Upper lobe of left lung (tissue), 6 donors: ENCODE measurements at regions not wholly inside any gene's neighbourhood (a gene's known extent, or its start where the extent isn't known, plus 50 kb on each side); places are given as distances from the start of the nearest gene placed in this dataset.

Experiments
- ATAC-seq, 2 donors: fragments of 200-7000 bp; cut with Tn5 transposase; one replicate each; pipeline ENCODE4 v1.9.1; 2022; ENCODE audit warnings: mild to moderate bottlenecking in 2 of 2, moderate library complexity in 2 of 2; ENCODE audit not compliant: low FRiP score in 2 of 2
- DNase-seq, 2 donors: peaks; one replicate each; pipeline ENCODE4 v3.0.0-alpha.2; 2019 to 2020
- H3K27ac ChIP-seq, 4 donors: fragments of 200-600 bp; sonication (generic); one replicate each; pipeline ENCODE4 v1.5.1; 2016 to 2019
- H3K27me3 ChIP-seq, 4 donors: fragments of 200-600 bp; sonication (generic); one replicate each; pipeline ENCODE4 v1.5.1; 2017 to 2019
- H3K36me3 ChIP-seq, 4 donors: fragments of 200-600 bp; sonication (generic); one replicate each; pipeline ENCODE4 v1.5.1; 2016 to 2019
- H3K4me1 ChIP-seq, 4 donors: fragments of 200-600 bp; sonication (generic); one replicate each; pipeline ENCODE4 v1.5.1; 2018 to 2019
- H3K4me3 ChIP-seq, 4 donors: fragments of 200-600 bp; sonication (generic); one replicate each; pipeline ENCODE4 v1.5.1; 2017 to 2019; ENCODE audit warnings: mild to moderate bottlenecking in 2 of 4, moderate library complexity in 1 of 4
- H3K9me3 ChIP-seq, 4 donors: fragments of 200-600 bp; sonication (generic); one replicate each; pipeline ENCODE4 v1.5.1; 2018 to 2019
- EP300 ChIP-seq, 4 donors: sonication (generic); formaldehyde crosslinking; IDR thresholded peaks; one replicate each; pipeline ENCODE4 v1.5.1; 2017; ENCODE audit warnings: antibody characterized with exemption in 4 of 4, control low read depth in 2 of 4
- POLR2A ChIP-seq, 4 donors: fragments of 450-650 bp; IDR thresholded peaks; one replicate each; pipeline ENCODE4 v1.5.1; 2016 to 2017; ENCODE audit warnings: antibody characterized with exemption in 4 of 4, mild to moderate bottlenecking in 2 of 4
- POLR2AphosphoS5 ChIP-seq, 2 donors: sonication (generic); formaldehyde crosslinking; IDR thresholded peaks; one replicate each; pipeline ENCODE4 v1.5.1; 2017; ENCODE audit warnings: antibody characterized with exemption in 2 of 2
- WGBS, 2 donors: methylation state at CpG; one replicate each; pipeline ENCODE4 v1.1.5; 2017 to 2018; 5-methylcytosine and 5-hydroxymethylcytosine counted together
- TF ChIP-seq, protein P1 (sequence below), 6 experiments: fragments of 450-650 bp in 4 of 6; fragments of 200-600 bp in 2 of 6; sonication (generic) in 2 of 6; IDR thresholded peaks; one replicate each; pipeline ENCODE4 v1.5.1; 2016 to 2019; ENCODE audit warnings: antibody characterized with exemption in 6 of 6
- donor health status: DM: no; HTN: no; CAD: no; lungs with moderate emphysema.
- donor health status: DM: no; HTN: yes; CAD: no; lungs with severe emphysema.

- H3K27me3 ChIP-seq: no peaks in the 10 kb centered on the region
- H3K36me3 ChIP-seq: no peaks in the 10 kb centered on the region
- ATAC-seq (no peak), DNase-seq (no peak)
- H3K4me3 ChIP-seq: no peak overlapping the region
- 78 to 82% methylated on average over 6 of the region's 6 CpGs for WGBS, 2 donors
- no peak overlapping the region for H3K27ac ChIP-seq
- peaks cover 0 to 3% (median 0%) of the 10 kb centered on the region in 4 donors for H3K4me1 ChIP-seq
- no peak for TF ChIP-seq POLR2A (IDR thresholded peaks at IDR 0.05)
- no peak for TF ChIP-seq EP300 (IDR thresholded peaks at IDR 0.05)
- TF ChIP-seq, protein P1, sequence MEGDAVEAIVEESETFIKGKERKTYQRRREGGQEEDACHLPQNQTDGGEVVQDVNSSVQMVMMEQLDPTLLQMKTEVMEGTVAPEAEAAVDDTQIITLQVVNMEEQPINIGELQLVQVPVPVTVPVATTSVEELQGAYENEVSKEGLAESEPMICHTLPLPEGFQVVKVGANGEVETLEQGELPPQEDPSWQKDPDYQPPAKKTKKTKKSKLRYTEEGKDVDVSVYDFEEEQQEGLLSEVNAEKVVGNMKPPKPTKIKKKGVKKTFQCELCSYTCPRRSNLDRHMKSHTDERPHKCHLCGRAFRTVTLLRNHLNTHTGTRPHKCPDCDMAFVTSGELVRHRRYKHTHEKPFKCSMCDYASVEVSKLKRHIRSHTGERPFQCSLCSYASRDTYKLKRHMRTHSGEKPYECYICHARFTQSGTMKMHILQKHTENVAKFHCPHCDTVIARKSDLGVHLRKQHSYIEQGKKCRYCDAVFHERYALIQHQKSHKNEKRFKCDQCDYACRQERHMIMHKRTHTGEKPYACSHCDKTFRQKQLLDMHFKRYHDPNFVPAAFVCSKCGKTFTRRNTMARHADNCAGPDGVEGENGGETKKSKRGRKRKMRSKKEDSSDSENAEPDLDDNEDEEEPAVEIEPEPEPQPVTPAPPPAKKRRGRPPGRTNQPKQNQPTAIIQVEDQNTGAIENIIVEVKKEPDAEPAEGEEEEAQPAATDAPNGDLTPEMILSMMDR (IDR thresholded peaks at IDR 0.05): no peak
- TF ChIP-seq POLR2AphosphoS5 (IDR thresholded peaks at IDR 0.05): no peak
- no peaks in the 10 kb centered on the region for H3K9me3 ChIP-seq
Measured at GRCh38 chr1:234737967-234738314, 128.0 kb upstream of the IRF2BP2 start.

DNA sequence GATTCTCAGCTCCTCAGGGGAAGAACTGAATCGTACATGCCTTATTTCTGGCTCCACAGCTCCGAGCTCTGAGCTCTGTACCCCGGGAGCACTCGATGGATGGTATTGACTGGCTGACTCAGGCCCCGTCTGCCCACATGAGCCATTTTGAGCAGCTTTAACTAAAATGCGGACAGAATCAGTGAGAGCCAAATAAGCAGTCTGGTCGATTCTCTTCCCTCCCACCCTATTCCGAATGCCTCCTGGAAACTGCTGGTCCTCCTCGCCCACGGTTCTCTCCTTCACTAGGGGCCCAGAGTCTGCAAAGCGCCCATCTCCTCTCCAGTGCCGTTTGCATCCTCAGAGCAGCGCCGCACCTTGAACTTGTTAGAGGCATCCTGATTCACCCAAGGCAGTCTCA is 125.9 kb upstream of the IRF2BP2 start:
- Histone ChIP-seq H3K27me3 (no peaks in the 10 kb centered on the region), H3K4me3 (no peak overlapping the region), H3K4me1 (peaks cover 5 to 16% (median 9%) of the 10 kb centered on the region in 4 donors), H3K27ac (no peak overlapping the region), H3K9me3 (no peaks in the 10 kb centered on the region), H3K36me3 (no peaks in the 10 kb centered on the region)
- DNase-seq (no peak), ATAC-seq (no peak)
- 92% methylated on average over 14 of the region's 14 CpGs for WGBS, 2 donors
- no peak for TF ChIP-seq POLR2AphosphoS5 (IDR thresholded peaks at IDR 0.05)
- TF ChIP-seq POLR2A (IDR thresholded peaks at IDR 0.05): no peak
- no peak for TF ChIP-seq EP300 (IDR thresholded peaks at IDR 0.05)
- TF ChIP-seq, protein P1 (IDR thresholded peaks at IDR 0.05): no peak

- Histone ChIP-seq H3K4me1 (peaks cover 8 to 18% (median 12%) of the 10 kb centered on the region in 4 donors), H3K36me3 (no peaks in the 10 kb centered on the region), H3K9me3 (no peaks in the 10 kb centered on the region), H3K27ac (no peak overlapping the region), H3K4me3 (no peak overlapping the region), H3K27me3 (no peaks in the 10 kb centered on the region)
- ATAC-seq (peak in 1 of 2 donors; percentile 16), DNase-seq (no peak)
- no peak for TF ChIP-seq EP300 (IDR thresholded peaks at IDR 0.05)
- no peak for TF ChIP-seq POLR2AphosphoS5 (IDR thresholded peaks at IDR 0.05)
- TF ChIP-seq, protein P1 (IDR thresholded peaks at IDR 0.05): no peak
- no peak for TF ChIP-seq POLR2A (IDR thresholded peaks at IDR 0.05)
- 90 to 92% methylated on average over 14 of the region's 14 CpGs for WGBS, 2 donors
Measured at GRCh38 chr1:234735476-234735875, 125.5 kb upstream of the IRF2BP2 start.

GRCh38 chr1:234734869-234735268 is 124.9 kb upstream of the IRF2BP2 start:
- Histone ChIP-seq H3K27ac (no peak overlapping the region), H3K36me3 (no peaks in the 10 kb centered on the region), H3K9me3 (no peaks in the 10 kb centered on the region), H3K4me1 (peaks cover 8 to 18% (median 13%) of the 10 kb centered on the region in 4 donors), H3K4me3 (no peak overlapping the region), H3K27me3 (no peaks in the 10 kb centered on the region)
- TF ChIP-seq, protein P1 (IDR thresholded peaks at IDR 0.05): no peak
- TF ChIP-seq POLR2A (IDR thresholded peaks at IDR 0.05): no peak
- TF ChIP-seq EP300 (IDR thresholded peaks at IDR 0.05): no peak
- no peak for ATAC-seq
- no peak for DNase-seq
- WGBS, 2 donors: 75 to 81% methylated on average over 9 of the region's 9 CpGs

DNA sequence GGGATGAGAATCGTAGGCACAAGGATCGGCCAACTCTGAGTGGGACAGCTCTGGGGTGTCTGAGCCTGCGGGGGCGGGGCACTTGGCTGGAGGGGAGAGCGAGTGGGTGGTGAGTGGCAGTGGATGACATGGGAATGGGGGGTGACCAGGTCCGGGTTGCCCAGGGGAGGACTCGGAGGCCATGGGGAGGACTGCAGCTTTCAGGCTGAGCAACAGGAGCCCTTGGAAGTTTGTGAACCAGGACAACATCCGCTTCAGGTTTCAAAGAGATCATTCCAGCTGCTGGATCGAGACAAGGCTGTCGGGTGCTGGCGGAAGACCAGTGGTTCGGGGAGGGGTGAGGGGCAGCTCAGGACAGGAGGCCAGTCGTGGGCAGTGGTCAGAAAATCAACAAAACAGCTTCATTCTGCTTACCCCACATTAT is 124.4 kb upstream of the IRF2BP2 start:
- no peak for TF ChIP-seq POLR2AphosphoS5 (IDR thresholded peaks at IDR 0.05)
- no peak for TF ChIP-seq POLR2A (IDR thresholded peaks at IDR 0.05)
- TF ChIP-seq EP300 (IDR thresholded peaks at IDR 0.05): no peak
- Histone ChIP-seq H3K27me3 (no peaks in the 10 kb centered on the region), H3K36me3 (no peaks in the 10 kb centered on the region), H3K27ac (no peak overlapping the region), H3K4me3 (no peak overlapping the region), H3K9me3 (no peaks in the 10 kb centered on the region), H3K4me1 (peaks cover 8 to 18% (median 13%) of the 10 kb centered on the region in 4 donors)
- DNase-seq (no peak), ATAC-seq (no peak)
- WGBS, 2 donors: 87 to 90% methylated on average over 11 to 13 of the region's 13 CpGs
